ENCODE measurements at regions not wholly inside any gene's neighbourhood (a gene's known extent, or its start where the extent isn't known, plus 50 kb on each side); places are given as distances from the start of the nearest gene placed in this dataset.
"Not testable (repeated sequence)": the region's sequence is repeated elsewhere in the genome, so short reads cannot be mapped to it uniquely, and the experiment has no call there.

DNA sequence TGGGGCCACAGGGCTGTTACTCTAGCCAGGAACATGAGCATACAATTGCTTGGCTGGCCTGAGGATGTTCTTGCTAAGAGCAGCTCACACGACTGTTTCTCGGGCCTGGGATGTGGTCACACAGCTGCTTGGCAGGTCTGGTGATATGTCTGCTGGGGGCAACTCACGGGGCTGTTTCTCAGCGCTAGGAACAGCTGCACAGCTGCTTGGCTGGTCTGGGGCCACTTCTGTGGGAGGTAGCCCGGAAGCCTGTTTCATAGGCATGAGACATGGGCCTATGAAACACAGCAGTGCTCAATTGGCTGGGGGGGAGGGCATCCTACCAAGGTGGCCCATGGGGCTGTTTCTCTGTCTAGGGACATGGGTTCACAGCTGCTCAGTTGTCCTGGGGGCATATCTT lies 73.4 kb upstream of the DDHD1 start:
- H3K4me3 ChIP-seq: no peak overlapping the region
- H3K27ac ChIP-seq: no peak overlapping the region

DNA sequence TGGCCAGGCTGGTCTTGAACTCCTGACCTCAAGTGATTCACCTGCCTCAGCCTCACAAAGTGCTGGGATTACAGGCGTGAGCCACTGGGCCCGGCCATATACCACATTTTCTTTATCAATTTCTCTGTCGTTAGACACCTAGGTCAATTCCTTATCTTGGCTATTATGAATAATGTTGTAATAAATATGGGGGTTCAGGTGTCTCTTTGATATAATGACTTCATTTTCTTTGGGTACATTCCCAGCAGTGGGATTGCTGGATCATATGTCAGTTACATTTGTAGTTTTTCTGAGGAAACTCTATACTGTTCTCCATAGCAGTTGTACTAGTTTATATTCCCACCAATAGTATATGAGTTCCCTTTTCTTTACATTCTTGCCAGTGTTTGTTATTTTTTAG lies 67.8 kb upstream of the DDHD1 start:
- H3K4me3 ChIP-seq: no peak overlapping the region

DNA sequence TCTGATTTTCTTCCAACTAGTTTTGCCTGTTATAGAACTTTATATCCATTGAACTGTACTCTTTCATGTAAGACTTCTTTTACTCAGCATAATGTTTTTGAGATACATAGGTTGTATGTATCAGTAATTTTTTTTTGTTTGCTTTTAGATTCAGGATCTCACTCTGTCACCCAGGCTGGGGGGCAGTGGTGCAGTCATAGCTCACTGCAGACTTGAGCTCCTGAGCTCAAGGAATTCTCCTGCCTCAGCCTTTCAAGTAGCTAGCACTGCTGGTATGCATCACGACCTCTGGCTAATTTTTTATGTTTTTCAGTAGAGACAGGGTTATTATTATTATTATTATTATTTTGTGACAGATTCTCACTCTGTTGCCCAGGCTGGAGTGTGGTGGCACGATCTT lies 65.0 kb upstream of the DDHD1 start:
- Histone ChIP-seq H3K27ac (peak overlapping the region in 13 of 21 experiments; percentile 43 to 86 (median 74)), H3K4me3 (peak overlapping the region; percentile 49 to 74 (median 63))

More for the DNA sequence above, 67.8 kb upstream of the DDHD1 start:
- H3K27ac ChIP-seq: no peak overlapping the region

DNA sequence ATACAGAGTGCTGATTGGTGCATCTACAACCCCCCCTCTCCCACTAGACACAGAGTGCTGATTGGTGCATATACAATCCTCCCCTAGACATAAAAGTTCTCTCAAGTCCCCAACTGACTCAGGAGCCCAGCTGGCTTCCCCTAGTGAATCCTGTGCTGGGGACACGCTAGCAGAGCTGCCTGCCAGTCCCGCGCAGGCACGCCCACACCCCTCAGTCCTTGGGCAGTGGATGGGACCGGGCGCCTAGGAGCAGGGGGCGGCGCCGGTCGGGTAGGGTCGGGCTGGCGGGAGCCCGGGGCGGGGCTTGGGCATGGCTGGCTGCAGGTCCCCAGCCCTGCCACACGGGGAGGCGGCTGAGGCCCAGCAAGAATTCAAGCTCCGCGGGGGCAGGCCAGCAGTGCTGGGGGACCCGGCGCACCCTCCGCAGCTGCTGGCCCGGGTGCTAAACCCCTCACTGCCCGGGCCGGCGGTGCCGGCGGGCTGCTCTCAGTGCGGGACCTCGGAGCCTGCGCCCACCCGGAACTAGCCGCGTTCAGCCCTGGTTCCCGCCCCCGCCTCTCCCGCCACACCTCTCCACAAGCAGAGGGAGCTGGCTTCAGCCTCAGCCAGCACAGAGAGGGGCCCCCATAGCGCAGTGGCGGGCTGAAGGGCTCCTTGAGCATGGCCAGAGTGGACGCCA lies 64.3 kb upstream of the DDHD1 start:
- Histone ChIP-seq H3K4me3 (peak overlapping the region; percentile 49 to 74 (median 63)), H3K27ac (peak overlapping the region in 20 of 21 experiments; percentile 20 to 86 (median 71))

DNA sequence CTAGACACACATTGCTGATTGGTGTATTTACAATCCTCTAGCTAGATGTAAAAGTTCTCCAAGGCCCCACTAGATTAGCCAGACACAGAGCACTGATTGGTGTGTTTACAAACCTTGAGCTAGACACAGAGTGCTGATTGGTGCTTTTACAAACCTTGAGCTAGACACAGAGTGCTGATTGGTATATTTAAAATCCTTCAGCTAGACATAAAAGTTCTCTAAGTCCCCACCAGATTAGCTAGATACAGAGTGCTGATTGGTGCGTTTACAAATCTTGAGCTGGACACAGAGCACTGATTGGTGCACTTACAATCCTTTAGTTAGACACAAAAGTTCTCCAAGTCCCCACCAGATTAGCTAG lies 63.8 kb upstream of the DDHD1 start:
- H3K27ac ChIP-seq: not testable (repeated sequence)
- H3K4me3 ChIP-seq: peak overlapping the region in 4 of 7 experiments; percentile 53 to 74 (median 66)

DNA sequence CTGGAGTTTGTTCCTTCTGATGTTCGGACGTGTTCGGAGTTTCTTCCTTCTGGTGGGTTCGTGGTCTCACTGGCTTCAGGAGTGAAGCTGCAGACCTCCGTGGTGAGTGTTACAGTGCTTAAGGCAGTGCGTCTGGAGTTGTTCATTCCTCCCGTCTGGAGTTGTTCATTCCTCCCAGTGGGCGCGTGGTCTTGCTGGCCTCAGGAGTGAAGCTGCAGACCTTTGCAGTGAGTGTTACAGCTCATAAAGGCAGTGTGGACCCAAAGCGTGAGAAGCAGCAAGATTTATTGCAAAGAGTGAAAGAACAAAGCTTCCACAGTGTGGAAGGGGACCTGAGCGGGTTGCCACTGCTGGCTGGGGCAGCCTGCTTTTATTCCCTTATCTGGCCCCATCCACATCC lies 63.4 kb upstream of the DDHD1 start:
- not testable (repeated sequence) for H3K27ac ChIP-seq, H3K4me3 ChIP-seq

DNA sequence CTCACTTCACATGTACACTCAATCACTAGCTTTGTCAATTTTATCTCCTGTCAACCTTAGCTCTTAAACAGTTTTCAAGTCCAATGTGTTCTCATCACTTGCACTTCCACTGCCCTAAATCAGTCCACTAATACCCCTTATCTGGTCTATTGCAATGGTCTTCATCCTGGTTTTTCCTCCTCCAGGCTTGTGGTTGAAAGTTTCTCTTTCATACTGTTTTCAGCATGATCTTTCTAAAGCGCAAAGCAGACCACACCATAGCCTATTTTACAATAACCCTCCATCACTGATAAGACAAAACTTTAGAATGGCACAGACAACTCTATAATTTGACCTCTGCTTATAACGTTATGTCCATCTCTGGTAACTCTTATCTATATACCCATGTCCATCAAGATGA lies 62.0 kb upstream of the DDHD1 start:
- Histone ChIP-seq H3K4me3 (no peak overlapping the region), H3K27ac (no peak overlapping the region)

DNA sequence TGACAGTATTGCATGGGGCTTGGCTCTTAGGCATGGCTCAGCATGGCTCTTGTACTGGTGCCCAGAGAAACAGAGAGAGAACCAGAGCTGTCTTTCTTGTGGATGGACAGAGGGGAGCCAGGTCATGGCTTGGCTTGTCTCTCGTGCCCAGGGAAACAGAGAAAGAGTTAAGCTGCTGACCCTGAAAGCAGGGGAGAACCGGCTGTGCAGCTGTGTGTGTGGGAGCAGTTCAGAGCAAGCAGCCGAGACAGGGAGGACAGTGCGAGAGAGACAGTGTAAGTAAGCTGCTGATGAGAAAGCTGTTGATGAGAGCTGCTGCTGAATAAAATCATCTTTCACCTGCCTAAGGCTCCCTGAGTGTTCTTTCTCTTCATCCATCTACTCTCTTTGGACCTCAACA lies 61.3 kb upstream of the DDHD1 start:
- no peak overlapping the region for H3K27ac ChIP-seq

DNA sequence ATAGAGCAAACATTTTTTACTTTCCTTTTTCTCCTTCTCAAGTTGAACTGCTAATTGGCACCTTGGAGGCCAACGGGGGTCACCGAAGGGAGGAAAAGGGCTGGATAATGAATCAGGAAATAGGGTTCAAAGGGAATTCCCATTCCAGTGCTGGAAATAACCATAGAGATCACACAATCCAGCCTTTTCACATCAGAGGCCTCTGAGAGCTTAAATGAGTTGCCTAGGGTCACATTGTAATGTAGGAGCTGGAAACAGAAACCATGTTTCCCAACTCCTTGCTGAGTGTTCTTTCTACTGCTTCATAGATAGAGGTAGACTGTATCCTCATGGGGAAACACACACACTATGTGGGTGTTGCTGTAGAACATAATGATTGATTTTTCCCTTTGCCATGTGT lies 60.6 kb upstream of the DDHD1 start:
- H3K27ac ChIP-seq: no peak overlapping the region
- no peak overlapping the region for H3K4me3 ChIP-seq

More for the DNA sequence above, 61.3 kb upstream of the DDHD1 start:
- no peak overlapping the region for H3K4me3 ChIP-seq

DNA sequence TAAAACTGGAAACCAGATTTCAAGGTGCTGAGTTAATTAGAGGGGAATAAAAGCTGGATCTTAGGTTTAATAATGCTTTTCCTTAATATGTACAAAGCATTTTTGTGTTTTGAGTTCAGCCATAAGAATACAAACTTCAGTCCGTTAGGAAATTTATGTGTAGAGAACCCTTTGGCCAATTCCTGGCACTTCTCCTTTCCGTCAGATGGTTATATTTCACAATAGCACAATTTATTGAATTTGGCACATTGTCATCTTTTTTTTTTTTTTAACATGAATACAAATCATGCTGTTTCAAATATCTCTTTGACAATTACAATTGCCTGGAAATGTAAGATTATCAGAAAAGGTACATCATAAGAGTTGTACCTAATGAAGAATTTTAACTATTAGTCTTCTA lies 56.2 kb upstream of the DDHD1 start:
- Histone ChIP-seq H3K4me3 (no peak overlapping the region), H3K27ac (no peak overlapping the region)

All from skin epidermis (tissue), 12 donors.